NT2/D1 (cell line): ENCODE measurements at regions not wholly inside any gene's neighbourhood (a gene's known extent, or its start where the extent isn't known, plus 50 kb on each side); places are given as distances from the start of the nearest gene placed in this dataset.
A peak's percentile ranks its signal among the peaks of the same experiment; 100 is the strongest.

ENCODE experiments used
- DNase-seq: peaks from one replicate; pipeline ENCODE4 v3.0.0-alpha.2; 2011; ENCODE audit warnings: low read depth, low spot score
- H3K27me3 ChIP-seq: 2 replicates; pipeline ENCODE4 v1.6.0; 2011; ENCODE audit warnings: mild to moderate bottlenecking; ENCODE audit not compliant: insufficient read length, insufficient read depth
- H3K36me3 ChIP-seq: 2 replicates; pipeline ENCODE4 v1.6.1; 2011; ENCODE audit warnings: mild to moderate bottlenecking, low read length, mixed read lengths; ENCODE audit not compliant: insufficient read depth, insufficient read length
- H3K4me1 ChIP-seq: 2 replicates; pipeline ENCODE4 v1.5.1; 2011; ENCODE audit not compliant: insufficient read depth, insufficient read length
- H3K4me3 ChIP-seq: 2 replicates; pipeline ENCODE4 v1.5.1; 2011; ENCODE audit warnings: low read depth; ENCODE audit not compliant: insufficient read length
- H3K9ac ChIP-seq: 2 replicates; pipeline ENCODE4 v1.6.0; 2011; ENCODE audit warnings: low read depth; ENCODE audit not compliant: insufficient read length
- H3K9me3 ChIP-seq: 2 replicates; pipeline ENCODE4 v1.5.1; 2011; ENCODE audit warnings: mild to moderate bottlenecking, low read length; ENCODE audit not compliant: insufficient read depth
- SUZ12 ChIP-seq: IDR thresholded peaks from 2 replicates; pipeline ENCODE4 v1.6.1; 2011; ENCODE audit not compliant: insufficient read length, insufficient read depth; ENCODE audit errors: extremely low read depth
- YY1 ChIP-seq: IDR thresholded peaks from 2 replicates; pipeline ENCODE4 v1.6.1; 2011; ENCODE audit not compliant: insufficient read length, insufficient read depth
- ZNF274 ChIP-seq: IDR thresholded peaks from 2 replicates; pipeline ENCODE4 v1.6.1; 2011; ENCODE audit warnings: mild to moderate bottlenecking, low read depth, low read length

GRCh38 chr20:12591949-12592470 lies 416.8 kb upstream of the SPTLC3 start:
- TF ChIP-seq SUZ12 = no peak
- TF ChIP-seq YY1 = no peak
- no peak for TF ChIP-seq ZNF274
- Histone ChIP-seq H3K27me3 (no peaks in the 10 kb centered on the region), H3K9ac (no peak overlapping the region), H3K4me3 (no peak overlapping the region), H3K4me1 (peaks cover 3% of the 10 kb centered on the region), H3K36me3 (no peaks in the 10 kb centered on the region), H3K9me3 (no peaks in the 10 kb centered on the region)
- DNase-seq = peak; percentile 28

- Histone ChIP-seq H3K9ac (no peak overlapping the region), H3K4me1 (peaks cover 3% of the 10 kb centered on the region), H3K9me3 (no peaks in the 10 kb centered on the region), H3K4me3 (no peak overlapping the region), H3K36me3 (no peaks in the 10 kb centered on the region), H3K27me3 (no peaks in the 10 kb centered on the region)
- DNase-seq = no peak
- TF ChIP-seq ZNF274 (no peak), YY1 (no peak), SUZ12 (no peak)
Observed at GRCh38 chr20:12592756-12593155, 416.0 kb upstream of the SPTLC3 start.

- no peak for DNase-seq
- Histone ChIP-seq H3K9ac (no peak overlapping the region), H3K4me1 (peaks cover 3% of the 10 kb centered on the region), H3K9me3 (no peaks in the 10 kb centered on the region), H3K4me3 (no peak overlapping the region), H3K27me3 (no peaks in the 10 kb centered on the region), H3K36me3 (no peaks in the 10 kb centered on the region)
- TF ChIP-seq YY1 (no peak), ZNF274 (no peak), SUZ12 (no peak)
Observed at GRCh38 chr20:12593342-12593873, 415.4 kb upstream of the SPTLC3 start.

GRCh38 chr20:12594410-12595088 lies 414.2 kb upstream of the SPTLC3 start:
- DNase-seq = no peak
- TF ChIP-seq YY1 (no peak), SUZ12 (no peak), ZNF274 (no peak)
- Histone ChIP-seq H3K4me3 (no peak overlapping the region), H3K4me1 (peaks cover 3% of the 10 kb centered on the region), H3K9me3 (no peaks in the 10 kb centered on the region), H3K36me3 (no peaks in the 10 kb centered on the region), H3K9ac (no peak overlapping the region), H3K27me3 (no peaks in the 10 kb centered on the region)

- DNase-seq = no peak
- no peaks in the 10 kb centered on the region for H3K9me3 ChIP-seq
- no peaks in the 10 kb centered on the region for H3K27me3 ChIP-seq
- H3K4me1 ChIP-seq = peaks cover 3% of the 10 kb centered on the region
- TF ChIP-seq ZNF274 (no peak), SUZ12 (no peak), YY1 (no peak)
- no peak overlapping the region for H3K9ac ChIP-seq
- H3K36me3 ChIP-seq = no peaks in the 10 kb centered on the region
- no peak overlapping the region for H3K4me3 ChIP-seq
Observed at GRCh38 chr20:12595841-12596240, 412.9 kb upstream of the SPTLC3 start.

GRCh38 chr20:12596863-12597262 lies 411.9 kb upstream of the SPTLC3 start:
- H3K27me3 ChIP-seq = no peaks in the 10 kb centered on the region
- H3K4me1 ChIP-seq = peaks cover 3% of the 10 kb centered on the region
- H3K4me3 ChIP-seq = no peak overlapping the region
- no peak overlapping the region for H3K9ac ChIP-seq
- no peak for DNase-seq
- TF ChIP-seq ZNF274 = no peak
- no peak for TF ChIP-seq SUZ12
- no peak for TF ChIP-seq YY1
- H3K36me3 ChIP-seq = no peaks in the 10 kb centered on the region
- H3K9me3 ChIP-seq = no peaks in the 10 kb centered on the region

- Histone ChIP-seq H3K9me3 (no peaks in the 10 kb centered on the region), H3K4me3 (no peak overlapping the region), H3K9ac (no peak overlapping the region), H3K36me3 (no peaks in the 10 kb centered on the region), H3K4me1 (no peaks in the 10 kb centered on the region), H3K27me3 (no peaks in the 10 kb centered on the region)
- TF ChIP-seq ZNF274 (no peak), SUZ12 (no peak), YY1 (no peak)
- no peak for DNase-seq
Observed at GRCh38 chr20:12597551-12597950, 411.2 kb upstream of the SPTLC3 start.

- H3K27me3 ChIP-seq = no peaks in the 10 kb centered on the region
- DNase-seq = no peak
- H3K36me3 ChIP-seq = no peaks in the 10 kb centered on the region
- H3K4me1 ChIP-seq = no peaks in the 10 kb centered on the region
- H3K9ac ChIP-seq = no peak overlapping the region
- no peak for TF ChIP-seq YY1
- no peak for TF ChIP-seq ZNF274
- no peak overlapping the region for H3K4me3 ChIP-seq
- H3K9me3 ChIP-seq = no peaks in the 10 kb centered on the region
Observed at GRCh38 chr20:12598894-12599293, 409.9 kb upstream of the SPTLC3 start.
